PC-3 (cell line): ENCODE measurements at regions not wholly inside any gene's neighbourhood (a gene's known extent, or its start where the extent isn't known, plus 50 kb on each side); places are given as distances from the start of the nearest gene placed in this dataset.

Source experiments
- ATAC-seq: fragments of 200-7000 bp; cut with Tn5 transposase; 2 replicates; pipeline ENCODE4 v1.9.1; 2020; ENCODE audit warnings: mild to moderate bottlenecking, moderate library complexity
- BruUV-seq: library from RNA; stranded (reverse); fragments of 400-500 nt; replicated peaks from 2 replicates; lab custom pipeline; 2021; lab: Mats Ljungman, UMichigan
- CTCF ChIA-PET: fragments of 300-600 bp; sonication (Branson Sonifier 250); formaldehyde crosslinking; loops from one replicate; lab custom pipeline; 2022; ENCODE audit warnings: antibody characterized with exemption; lab: Charles Lee
- POLR2A ChIA-PET: fragments of 300-600 bp; sonication (Branson Sonifier 250); formaldehyde crosslinking; loops from one replicate; lab custom pipeline; 2022; ENCODE audit warnings: antibody characterized with exemption; ENCODE audit not compliant: unreplicated experiment; lab: Charles Lee
- DNase-seq: peaks from one replicate; pipeline ENCODE4 v3.0.0-alpha.2; 2015
- H2AFZ ChIP-seq: fragments of 300-600 bp; sonication (generic); 2 replicates; pipeline ENCODE4 v1.6.0; 2016; ENCODE audit warnings: antibody characterized with exemption, low read length
- H3F3A ChIP-seq: fragments of 300-600 bp; sonication (generic); one replicate; pipeline ENCODE4 v1.6.0; 2017; ENCODE audit warnings: antibody characterized with exemption, low read length, control low read depth, mild to moderate bottlenecking; ENCODE audit not compliant: unreplicated experiment
- H3K27ac ChIP-seq: fragments of 300-600 bp; sonication (generic); 2 replicates; pipeline ENCODE4 v1.5.1; 2016; ENCODE audit warnings: mild to moderate bottlenecking, low read length
- H3K27me3 ChIP-seq: fragments of 300-600 bp; sonication (generic); 2 replicates; pipeline ENCODE4 v1.6.1; 2016; ENCODE audit warnings: low read length, mixed read lengths
- H3K36me3 ChIP-seq: fragments of 300-600 bp; sonication (generic); 2 replicates; pipeline ENCODE4 v1.6.1; 2016; ENCODE audit warnings: low read depth, mixed run types, low read length, mixed read lengths
- H3K4me1 ChIP-seq: fragments of 300-600 bp; sonication (generic); 2 replicates; pipeline ENCODE4 v1.5.1; 2016; ENCODE audit warnings: low read length; ENCODE audit not compliant: insufficient read depth
- H3K4me2 ChIP-seq: fragments of 300-600 bp; sonication (generic); 2 replicates; pipeline ENCODE4 v1.6.0; 2016; ENCODE audit warnings: low read length
- H3K4me3 ChIP-seq: fragments of 300-600 bp; sonication (generic); 2 replicates; pipeline ENCODE4 v1.5.1; 2016; ENCODE audit warnings: mild to moderate bottlenecking, low read length, mixed read lengths
- H3K79me2 ChIP-seq: fragments of 300-600 bp; sonication (generic); 2 replicates; pipeline ENCODE4 v1.6.1; 2017; ENCODE audit warnings: low read length, mixed read lengths
- H3K9ac ChIP-seq: fragments of 300-600 bp; sonication (generic); 2 replicates; pipeline ENCODE4 v1.6.0; 2016; ENCODE audit warnings: mild to moderate bottlenecking, low read length
- H3K9me2 ChIP-seq: fragments of 300-600 bp; sonication (generic); replicated peaks from 2 replicates; pipeline ENCODE4 v1.6.1; 2016; ENCODE audit warnings: mixed run types, low read length, mixed read lengths
- H3K9me3 ChIP-seq: fragments of 300-600 bp; sonication (generic); 2 replicates; pipeline ENCODE4 v1.6.1; 2016; ENCODE audit warnings: low read length, mixed read lengths
- H4K20me1 ChIP-seq: fragments of 300-600 bp; sonication (generic); 2 replicates; pipeline ENCODE4 v1.6.1; 2016; ENCODE audit warnings: low read length, mixed read lengths
- EZH2 ChIP-seq: fragments of 300-600 bp; sonication (generic); IDR thresholded peaks from one replicate; pipeline ENCODE4 v1.6.1; 2017; ENCODE audit warnings: antibody characterized with exemption, mild to moderate bottlenecking, low read length; ENCODE audit not compliant: unreplicated experiment
- EZH2phosphoT487 ChIP-seq: fragments of 300-600 bp; sonication (generic); IDR thresholded peaks from 2 replicates; pipeline ENCODE4 v1.6.1; 2018; ENCODE audit warnings: mild to moderate bottlenecking, antibody characterized with exemption, low read length, borderline replicate concordance
- intact Hi-C: fragments of 100-400 bp; cut with micrococcal nuclease; formaldehyde crosslinking; loops from 2 replicates; pipeline ENCODE4 v1.9.0; 2023
- TF ChIP-seq, protein P1 (sequence below): fragments of 300-600 bp; sonication (generic); conservative IDR thresholded peaks from 2 replicates; pipeline ENCODE4 v1.5.1; 2017; ENCODE audit warnings: antibody characterized with exemption, low read depth, mild to moderate bottlenecking, low read length

- no peak for ATAC-seq
- no peaks in the 10 kb centered on the region for H3K9me2 ChIP-seq
- no peak overlapping the region for H3K9ac ChIP-seq
- TF ChIP-seq EZH2phosphoT487 = no peak
- no peak for TF ChIP-seq EZH2
- TF ChIP-seq, protein P1, sequence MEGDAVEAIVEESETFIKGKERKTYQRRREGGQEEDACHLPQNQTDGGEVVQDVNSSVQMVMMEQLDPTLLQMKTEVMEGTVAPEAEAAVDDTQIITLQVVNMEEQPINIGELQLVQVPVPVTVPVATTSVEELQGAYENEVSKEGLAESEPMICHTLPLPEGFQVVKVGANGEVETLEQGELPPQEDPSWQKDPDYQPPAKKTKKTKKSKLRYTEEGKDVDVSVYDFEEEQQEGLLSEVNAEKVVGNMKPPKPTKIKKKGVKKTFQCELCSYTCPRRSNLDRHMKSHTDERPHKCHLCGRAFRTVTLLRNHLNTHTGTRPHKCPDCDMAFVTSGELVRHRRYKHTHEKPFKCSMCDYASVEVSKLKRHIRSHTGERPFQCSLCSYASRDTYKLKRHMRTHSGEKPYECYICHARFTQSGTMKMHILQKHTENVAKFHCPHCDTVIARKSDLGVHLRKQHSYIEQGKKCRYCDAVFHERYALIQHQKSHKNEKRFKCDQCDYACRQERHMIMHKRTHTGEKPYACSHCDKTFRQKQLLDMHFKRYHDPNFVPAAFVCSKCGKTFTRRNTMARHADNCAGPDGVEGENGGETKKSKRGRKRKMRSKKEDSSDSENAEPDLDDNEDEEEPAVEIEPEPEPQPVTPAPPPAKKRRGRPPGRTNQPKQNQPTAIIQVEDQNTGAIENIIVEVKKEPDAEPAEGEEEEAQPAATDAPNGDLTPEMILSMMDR = no peak
- no peaks in the 10 kb centered on the region for H3K36me3 ChIP-seq
- ChIA-PET CTCF (no interaction called here), POLR2A (no interaction called here)
- no peaks in the 10 kb centered on the region for H3F3A ChIP-seq
- DNase-seq = no peak
- no peaks in the 10 kb centered on the region for H4K20me1 ChIP-seq
- BruUV-seq = no TSS peak
- peaks cover 52% of the 10 kb centered on the region for H3K27me3 ChIP-seq
- intact Hi-C loops = no loop called here
- no peaks in the 10 kb centered on the region for H3K4me1 ChIP-seq
- H3K9me3 ChIP-seq = no peaks in the 10 kb centered on the region
- no peak overlapping the region for H3K4me2 ChIP-seq
- H3K4me3 ChIP-seq = no peak overlapping the region
- H3K79me2 ChIP-seq = no peaks in the 10 kb centered on the region
- H3K27ac ChIP-seq = no peak overlapping the region
- no peak overlapping the region for H2AFZ ChIP-seq
Observed at GRCh38 chr2:104501929-104502328, 352.0 kb upstream of the POU3F3 start.

GRCh38 chr2:104502901-104503300, 351.0 kb upstream of the POU3F3 start:
- Histone ChIP-seq H3K27ac (no peak overlapping the region), H3K36me3 (no peaks in the 10 kb centered on the region), H3K27me3 (peaks cover 52% of the 10 kb centered on the region), H3K9me3 (no peaks in the 10 kb centered on the region), H3K4me2 (no peak overlapping the region), H3K79me2 (no peaks in the 10 kb centered on the region), H3K9ac (no peak overlapping the region), H3K4me1 (no peaks in the 10 kb centered on the region), H2AFZ (no peak overlapping the region), H3K9me2 (no peaks in the 10 kb centered on the region), H4K20me1 (no peaks in the 10 kb centered on the region), H3K4me3 (no peak overlapping the region), H3F3A (no peaks in the 10 kb centered on the region)
- POLR2A ChIA-PET = no interaction called here
- intact Hi-C loops = no loop called here
- no peak for TF ChIP-seq EZH2
- TF ChIP-seq, protein P1 = no peak
- no peak for TF ChIP-seq EZH2phosphoT487
- ATAC-seq = no peak
- no TSS peak for BruUV-seq
- CTCF ChIA-PET = no interaction called here
- no peak for DNase-seq

- no peak for TF ChIP-seq EZH2
- TF ChIP-seq, protein P1 = no peak
- no peak for TF ChIP-seq EZH2phosphoT487
- Histone ChIP-seq H2AFZ (no peak overlapping the region), H3K4me3 (no peak overlapping the region), H3K27me3 (peaks cover 52% of the 10 kb centered on the region), H3K9me2 (no peaks in the 10 kb centered on the region), H3K9ac (no peak overlapping the region), H3K36me3 (no peaks in the 10 kb centered on the region), H3K4me2 (no peak overlapping the region), H3K27ac (no peak overlapping the region), H4K20me1 (no peaks in the 10 kb centered on the region), H3K9me3 (no peaks in the 10 kb centered on the region), H3F3A (no peaks in the 10 kb centered on the region), H3K4me1 (no peaks in the 10 kb centered on the region), H3K79me2 (no peaks in the 10 kb centered on the region)
- ChIA-PET POLR2A (no interaction called here), CTCF (no interaction called here)
- BruUV-seq = no TSS peak
- ATAC-seq = no peak
- intact Hi-C loops = no loop called here
- DNase-seq = no peak
Observed at GRCh38 chr2:104504331-104505073, 349.4 kb upstream of the POU3F3 start.
